Peyer's patch (tissue), 4 donors: ENCODE measurements at regions not wholly inside any gene's neighbourhood (a gene's known extent, or its start where the extent isn't known, plus 50 kb on each side); places are given as distances from the start of the nearest gene placed in this dataset.
A peak's percentile ranks its signal among the peaks of the same experiment; 100 is the strongest.

ENCODE experiments used
- DNase-seq, 3 donors: peaks; one replicate each; pipeline ENCODE4 v3.0.0-alpha.2; 2017 to 2019
- H3K27ac ChIP-seq, 4 donors: fragments of 200-600 bp; sonication (generic); one replicate each; pipeline ENCODE4 v1.5.1; 2016 to 2019
- H3K27me3 ChIP-seq, 2 donors: fragments of 200-600 bp; sonication (generic); one replicate each; pipeline ENCODE4 v1.5.1; 2019
- H3K36me3 ChIP-seq, 3 donors: fragments of 200-600 bp; sonication (generic); one replicate each; pipeline ENCODE4 v1.5.1; 2016 to 2019
- H3K4me1 ChIP-seq, 4 donors: fragments of 200-600 bp; sonication (generic); one replicate each; pipeline ENCODE4 v1.5.1; 2016 to 2019
- H3K4me3 ChIP-seq, 4 donors: fragments of 200-600 bp; sonication (generic); 1 replicate in 3 of 4; 2 replicates in 1 of 4; pipeline ENCODE4 v1.5.1; 2016 to 2019; ENCODE audit warnings: mild to moderate bottlenecking in 1 of 4
- H3K9me3 ChIP-seq, 4 donors: fragments of 200-600 bp; sonication (generic); one replicate each; pipeline ENCODE4 v1.5.1; 2016 to 2019; ENCODE audit warnings: mild to moderate bottlenecking in 1 of 4
- CTCF ChIP-seq, 6 experiments: fragments of 450-650 bp in 4 of 6; fragments of 200-600 bp in 2 of 6; sonication (generic) in 1 of 6; IDR thresholded peaks; one replicate each; pipeline ENCODE4 v1.5.1; 2017 to 2019; ENCODE audit warnings: antibody characterized with exemption in 6 of 6, mild to moderate bottlenecking in 3 of 6, moderate library complexity in 1 of 6
- POLR2A ChIP-seq, 2 donors: fragments of 450-650 bp; IDR thresholded peaks; one replicate each; pipeline ENCODE4 v1.5.1; 2017; ENCODE audit warnings: antibody characterized with exemption in 2 of 2, mild to moderate bottlenecking in 2 of 2, moderate library complexity in 2 of 2

GRCh38 chr12:124496584-124496983 is 70.8 kb downstream of the NCOR2 start:
- Histone ChIP-seq H3K27me3 (no peaks in the 10 kb centered on the region), H3K27ac (peak overlapping the region in 1 of 4 donors; percentile 39), H3K36me3 (peaks cover 0 to 13% (median 0%) of the 10 kb centered on the region in 3 donors), H3K4me3 (no peak overlapping the region), H3K4me1 (peaks cover 0 to 42% (median 22%) of the 10 kb centered on the region in 4 donors), H3K9me3 (no peaks in the 10 kb centered on the region)
- TF ChIP-seq CTCF (IDR thresholded peaks at IDR 0.05) (no peak), POLR2A (IDR thresholded peaks at IDR 0.05) (no peak)
- no peak for DNase-seq

- H3K4me3 ChIP-seq, result no peak overlapping the region
- no peaks in the 10 kb centered on the region for H3K9me3 ChIP-seq
- no peaks in the 10 kb centered on the region for H3K27me3 ChIP-seq
- DNase-seq, result no peak
- H3K27ac ChIP-seq, result no peak overlapping the region
- H3K36me3 ChIP-seq, result peaks cover 0 to 13% (median 0%) of the 10 kb centered on the region in 3 donors
- H3K4me1 ChIP-seq, result peaks cover 0 to 44% (median 22%) of the 10 kb centered on the region in 4 donors
- TF ChIP-seq POLR2A (IDR thresholded peaks at IDR 0.05) (no peak), CTCF (IDR thresholded peaks at IDR 0.05) (no peak)
Measured at GRCh38 chr12:124495194-124495983, 72.0 kb downstream of the NCOR2 start.

- peaks cover 0 to 44% (median 22%) of the 10 kb centered on the region in 4 donors for H3K4me1 ChIP-seq
- TF ChIP-seq CTCF (IDR thresholded peaks at IDR 0.05) (no peak), POLR2A (IDR thresholded peaks at IDR 0.05) (no peak)
- H3K27me3 ChIP-seq, result no peaks in the 10 kb centered on the region
- H3K9me3 ChIP-seq, result no peaks in the 10 kb centered on the region
- DNase-seq, result no peak
- peak overlapping the region in 1 of 4 donors; percentile 63 for H3K27ac ChIP-seq
- peaks cover 0 to 13% (median 0%) of the 10 kb centered on the region in 3 donors for H3K36me3 ChIP-seq
- no peak overlapping the region for H3K4me3 ChIP-seq
Measured at GRCh38 chr12:124494751-124495129, 72.7 kb downstream of the NCOR2 start.

- H3K27me3 ChIP-seq, result no peaks in the 10 kb centered on the region
- peak in 2 of 3 donors; percentile 81 for DNase-seq
- peaks cover 0 to 38% (median 22%) of the 10 kb centered on the region in 4 donors for H3K4me1 ChIP-seq
- H3K9me3 ChIP-seq, result no peaks in the 10 kb centered on the region
- peaks cover 0 to 13% (median 0%) of the 10 kb centered on the region in 3 donors for H3K36me3 ChIP-seq
- TF ChIP-seq POLR2A (IDR thresholded peaks at IDR 0.05) (no peak), CTCF (IDR thresholded peaks at IDR 0.05) (no peak)
- H3K4me3 ChIP-seq, result peak overlapping the region in 1 of 4 donors; percentile 0
- H3K27ac ChIP-seq, result peak overlapping the region in 1 of 4 donors; percentile 63
Measured at GRCh38 chr12:124493809-124494750, 73.3 kb downstream of the NCOR2 start.

GRCh38 chr12:124492879-124493808 is 74.3 kb downstream of the NCOR2 start:
- Histone ChIP-seq H3K4me3 (no peak overlapping the region), H3K9me3 (no peaks in the 10 kb centered on the region), H3K27me3 (no peaks in the 10 kb centered on the region), H3K27ac (peak overlapping the region in 1 of 4 donors; percentile 63), H3K4me1 (peaks cover 0 to 34% (median 22%) of the 10 kb centered on the region in 4 donors), H3K36me3 (peaks cover 0 to 17% (median 0%) of the 10 kb centered on the region in 3 donors)
- DNase-seq, result no peak
- no peak for TF ChIP-seq POLR2A (IDR thresholded peaks at IDR 0.05)
- no peak for TF ChIP-seq CTCF (IDR thresholded peaks at IDR 0.05)
